GM19467 (cell line): ENCODE measurements at regions not wholly inside any gene's neighbourhood (a gene's known extent, or its start where the extent isn't known, plus 50 kb on each side); places are given as distances from the start of the nearest gene placed in this dataset.
"Not testable (repeated sequence)": the region's sequence is repeated elsewhere in the genome, so short reads cannot be mapped to it uniquely, and the experiment has no call there.

Source experiments
- ATAC-seq: cut with Tn5 transposase; IDR thresholded peaks from one replicate; pipeline ENCODE4 v1.9.1; 2021; ENCODE audit warnings: mild to moderate bottlenecking, moderate library complexity; ENCODE audit not compliant: unreplicated experiment

DNA sequence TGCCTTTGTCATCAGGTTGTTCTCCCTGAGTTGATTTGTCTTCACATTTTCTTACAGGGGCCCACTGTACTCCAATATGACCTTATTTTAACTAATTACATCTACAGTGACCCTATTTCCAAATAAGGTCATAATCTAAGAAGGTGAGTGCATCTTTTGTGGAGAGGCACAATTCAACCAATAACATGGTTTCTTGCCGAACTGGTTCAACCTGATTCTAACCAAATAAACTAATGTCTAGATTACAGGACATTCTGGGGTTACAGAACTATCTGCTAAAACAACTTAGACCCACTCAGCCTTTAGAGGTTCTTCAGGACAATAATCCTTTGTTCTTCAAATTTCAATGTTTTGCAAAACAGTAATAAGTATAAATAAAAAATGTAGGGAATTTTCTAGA lies 496.5 kb upstream of the SOX11 start:
- ATAC-seq = no peak

DNA sequence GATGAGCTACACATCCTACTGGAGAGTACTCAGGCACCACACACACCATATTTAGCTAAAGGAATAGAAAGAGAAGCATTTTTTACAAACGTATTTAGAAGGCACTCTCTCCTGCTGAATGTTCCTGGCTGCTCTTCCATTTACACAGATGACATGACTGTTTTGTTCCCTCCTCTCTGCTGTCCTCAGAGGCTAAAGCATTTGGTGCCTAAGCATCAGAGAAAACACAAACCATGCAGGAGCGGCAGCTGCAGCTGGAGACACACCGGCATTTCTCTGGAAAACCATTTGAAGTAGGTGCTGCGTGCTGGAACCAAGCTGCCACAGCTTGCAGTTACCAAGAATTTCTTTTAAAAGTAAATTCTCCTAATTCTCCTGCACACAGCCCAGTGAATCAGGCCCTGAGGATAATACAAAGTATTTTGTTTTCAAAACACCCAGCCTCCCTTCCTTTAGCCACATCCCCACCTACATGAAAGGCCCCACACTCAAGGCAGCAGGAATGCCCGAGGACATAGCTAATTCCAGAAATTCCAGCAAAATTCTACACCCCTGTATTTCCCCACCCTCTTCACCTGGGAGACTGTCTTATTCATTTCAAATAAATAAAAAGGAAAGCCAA lies 488.9 kb upstream of the SOX11 start:
- no peak for ATAC-seq

DNA sequence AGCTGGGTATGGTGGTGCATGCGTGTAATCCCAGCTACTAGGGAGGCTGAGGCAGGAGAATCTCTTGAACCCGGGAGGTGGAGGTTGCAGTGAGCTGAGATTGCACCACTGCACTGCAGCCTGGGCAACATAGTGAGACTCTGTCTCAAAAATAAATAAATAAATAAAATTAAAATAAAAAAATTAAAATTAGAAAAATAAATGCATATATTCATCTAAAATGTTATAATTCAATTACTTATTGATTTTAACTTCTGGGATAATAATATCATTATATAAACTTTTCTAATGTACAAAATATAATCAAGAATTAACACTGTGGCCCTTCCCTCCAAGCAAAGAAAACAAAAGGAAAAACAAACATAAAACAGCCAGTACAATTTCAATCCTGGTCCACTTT lies 485.4 kb upstream of the SOX11 start:
- ATAC-seq = not testable (repeated sequence)

DNA sequence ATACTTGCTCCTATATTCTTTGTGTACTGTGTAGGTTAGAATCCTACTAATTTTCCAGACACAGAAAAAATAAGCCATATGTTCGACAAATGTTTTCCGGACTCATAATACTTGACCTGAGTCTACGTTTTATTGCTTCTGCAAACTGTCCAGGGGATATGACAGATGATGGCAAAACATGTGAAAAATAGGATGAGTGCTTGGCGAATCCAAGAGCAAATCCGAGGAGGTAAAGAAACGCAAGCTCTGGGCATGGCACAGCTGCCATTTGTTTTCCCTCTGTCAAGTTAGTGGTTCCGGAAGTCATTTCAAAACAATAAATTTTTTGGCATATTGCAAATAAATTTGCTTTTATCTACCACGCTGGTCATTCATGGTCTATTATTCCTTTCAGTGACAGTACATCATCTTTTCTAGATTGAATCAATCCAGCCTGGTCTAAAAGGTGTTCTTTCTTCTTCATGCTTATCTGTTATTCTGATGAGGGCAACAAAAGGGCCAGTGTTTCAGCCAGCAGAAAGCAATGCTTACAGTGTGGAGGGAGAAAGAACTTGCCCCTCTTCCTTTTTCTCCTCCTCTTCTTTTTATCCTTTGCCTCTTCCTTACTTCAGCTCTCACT lies 476.1 kb upstream of the SOX11 start:
- ATAC-seq = no peak

DNA sequence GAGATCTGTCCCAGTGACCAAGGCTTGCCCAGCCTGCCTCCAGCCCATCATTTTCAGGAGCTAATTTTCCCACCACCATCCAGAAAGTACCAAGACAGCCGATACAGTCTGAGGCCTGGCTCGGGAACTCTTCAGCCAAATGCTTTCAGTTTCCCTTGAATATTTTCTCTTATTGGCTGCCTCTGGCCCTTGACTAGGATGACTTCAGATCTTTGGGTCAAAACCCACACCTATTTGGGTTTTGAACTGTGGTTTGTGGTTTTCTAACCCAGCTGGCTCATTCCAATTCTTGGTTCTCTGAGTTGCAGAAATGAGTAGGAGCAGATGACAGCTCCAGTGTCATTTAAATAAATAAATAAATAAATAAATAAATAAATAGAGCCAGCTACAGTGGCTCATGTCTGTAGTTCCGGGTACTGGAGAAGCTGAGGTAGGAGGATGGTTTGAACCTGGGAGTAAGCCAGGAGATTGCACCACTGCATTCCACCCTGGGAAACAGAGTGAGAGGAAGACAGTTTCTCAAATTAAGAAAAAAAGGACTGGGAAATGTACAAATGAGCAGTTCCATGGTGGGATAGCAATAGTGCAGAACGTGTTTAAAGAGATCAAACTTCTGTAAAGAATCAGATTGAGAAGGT lies 465.0 kb upstream of the SOX11 start:
- ATAC-seq = no peak

DNA sequence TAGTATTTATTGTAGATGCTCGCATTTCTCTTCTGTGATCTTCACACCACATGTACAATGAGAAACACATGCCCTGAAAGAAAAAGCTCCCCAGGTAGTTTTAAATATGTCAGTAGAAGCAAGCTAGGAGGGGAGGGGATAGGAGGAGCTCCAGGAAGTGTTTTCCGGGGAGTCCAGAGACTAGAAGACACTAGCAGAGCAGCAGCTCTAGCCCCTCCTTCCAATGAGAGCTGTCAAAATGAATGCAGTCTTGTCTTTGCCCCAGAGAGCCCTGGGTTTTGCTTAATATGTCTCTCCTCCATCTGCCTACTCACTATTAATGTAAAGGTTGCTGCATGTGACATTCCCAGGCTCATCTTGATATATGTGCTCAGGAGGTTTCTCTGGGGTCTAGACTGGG lies 462.6 kb upstream of the SOX11 start:
- no peak for ATAC-seq

DNA sequence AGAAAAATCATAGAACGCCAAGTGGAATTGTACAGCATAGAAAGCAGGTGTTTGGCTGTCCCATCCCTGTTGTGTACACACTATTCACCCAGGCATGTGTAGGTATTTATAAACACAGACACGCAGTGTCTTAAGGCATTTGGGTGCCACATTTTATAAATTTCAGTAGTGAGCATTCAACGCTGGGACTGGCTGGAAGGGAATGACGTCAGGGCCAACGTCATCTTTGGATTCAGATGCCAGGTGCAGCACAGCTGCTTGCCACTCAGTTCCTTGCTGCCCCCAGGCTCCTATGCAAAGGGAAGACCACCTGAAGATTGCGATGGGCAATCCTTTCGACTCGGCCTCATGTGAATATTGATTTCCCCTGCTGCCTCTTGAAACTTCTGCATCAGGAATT lies 461.7 kb upstream of the SOX11 start:
- ATAC-seq = no peak

DNA sequence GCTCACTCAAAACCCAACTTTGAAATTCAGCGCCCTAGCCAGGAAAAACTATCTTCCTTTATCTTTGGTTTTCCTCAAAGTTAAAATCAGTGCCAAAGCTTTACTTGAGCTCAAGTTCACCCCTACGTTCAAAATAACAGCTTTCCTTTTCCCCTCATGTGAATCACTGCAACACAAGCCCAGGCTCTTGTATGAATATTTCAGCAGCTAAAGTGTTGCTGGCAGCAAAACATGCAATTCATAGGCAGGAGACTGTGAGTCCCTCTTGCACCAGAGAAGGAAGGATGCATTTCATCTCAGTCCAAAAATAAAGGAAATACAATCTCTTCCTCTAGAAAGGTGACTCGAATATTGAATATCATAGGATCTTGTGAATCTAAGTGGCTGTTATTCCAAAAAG lies 461.3 kb upstream of the SOX11 start:
- no peak for ATAC-seq

DNA sequence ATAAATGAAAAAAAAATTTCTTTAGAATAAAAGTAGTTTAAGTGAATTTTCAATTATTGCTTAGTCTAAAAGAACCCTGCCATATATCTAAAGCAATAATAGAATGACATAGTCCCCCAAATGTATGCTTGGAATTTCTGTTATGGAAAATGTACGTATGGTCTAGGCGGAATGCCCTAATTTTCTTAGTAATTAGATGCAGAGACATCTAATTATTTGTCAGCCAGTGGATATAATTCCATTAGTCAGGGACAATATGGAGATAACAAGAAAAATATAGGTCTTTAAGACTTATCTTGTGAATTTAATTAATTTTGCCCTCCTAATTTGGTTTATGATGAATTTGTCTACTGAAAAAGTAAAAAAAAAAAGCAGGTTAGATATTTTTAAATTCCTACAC lies 460.9 kb upstream of the SOX11 start:
- ATAC-seq = no peak

DNA sequence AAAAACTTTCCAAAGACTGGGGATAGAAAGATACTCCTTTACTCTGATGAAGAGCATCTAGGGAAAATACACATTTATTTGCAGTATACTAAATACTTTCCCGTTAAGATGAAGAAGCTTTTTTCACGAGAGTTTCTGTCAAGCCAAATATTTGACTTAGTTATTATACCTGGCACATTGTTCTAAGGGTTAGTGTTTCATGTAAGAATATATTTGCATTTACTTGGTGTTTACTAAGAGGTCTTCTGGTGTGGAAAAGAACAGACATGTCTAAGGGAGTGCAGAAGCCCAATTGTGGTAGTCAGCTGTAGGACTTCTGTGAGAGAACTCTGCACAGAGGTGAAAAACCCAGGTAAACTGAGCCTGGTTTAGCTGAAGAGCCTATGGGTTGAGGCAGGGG lies 457.6 kb upstream of the SOX11 start:
- no peak for ATAC-seq

DNA sequence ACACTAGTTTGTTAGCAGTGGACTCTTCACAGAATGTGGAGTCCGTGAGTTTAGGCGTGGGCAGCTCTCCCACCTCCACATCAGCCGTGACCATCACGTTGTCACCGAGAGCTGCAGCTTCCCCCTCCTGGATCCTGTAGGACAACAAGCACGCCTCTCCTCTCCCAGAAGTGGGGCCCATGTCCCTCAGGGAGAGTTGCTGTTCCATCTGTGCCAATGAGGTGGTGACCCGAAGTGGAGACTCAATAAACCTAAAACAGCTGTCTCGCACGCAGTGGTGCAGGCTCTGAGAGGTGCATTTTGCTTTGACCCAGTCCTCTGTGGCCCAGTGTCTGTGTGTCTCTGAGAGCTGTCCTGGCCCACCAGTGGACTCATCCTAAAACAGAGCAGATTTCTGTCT lies 456.5 kb upstream of the SOX11 start:
- no peak for ATAC-seq

DNA sequence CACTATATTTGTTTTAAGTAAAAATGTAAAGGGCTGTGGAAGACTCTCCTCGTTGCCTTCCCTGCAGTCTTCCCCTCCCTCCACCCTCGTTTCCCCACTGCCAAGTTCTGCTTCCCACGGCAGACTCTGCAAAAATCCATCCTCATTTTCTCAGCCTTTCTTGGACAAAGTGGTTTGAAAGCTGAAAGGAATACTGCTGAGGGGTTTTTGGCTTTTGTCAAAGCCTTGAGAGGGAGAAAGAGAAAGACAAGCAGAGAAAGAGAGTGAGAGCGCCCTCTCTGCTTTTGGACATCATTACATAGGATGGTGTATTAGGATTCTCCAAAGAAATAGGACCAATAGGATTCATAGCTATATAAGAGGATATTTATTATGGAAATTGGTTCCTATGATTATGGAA lies 455.9 kb upstream of the SOX11 start:
- ATAC-seq = no peak

DNA sequence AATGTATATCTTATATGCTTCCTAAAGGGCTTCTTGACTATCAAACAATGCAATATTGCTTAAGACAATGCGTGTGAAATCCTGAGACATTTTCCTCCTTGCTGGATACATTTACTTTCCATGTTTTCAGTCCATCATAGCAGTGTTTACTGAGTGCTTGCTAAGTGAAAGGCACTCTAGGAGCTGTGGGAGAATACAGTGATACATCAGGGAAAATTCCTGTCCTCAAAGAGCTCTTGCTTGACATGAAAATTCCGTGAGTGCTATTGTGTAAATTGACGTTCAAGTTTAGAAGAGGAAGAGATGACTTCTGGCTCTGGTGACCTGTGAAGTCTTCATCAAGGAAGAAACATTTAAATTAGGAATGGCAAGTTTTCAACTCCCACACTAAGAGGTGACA lies 449.4 kb upstream of the SOX11 start:
- ATAC-seq = no peak

DNA sequence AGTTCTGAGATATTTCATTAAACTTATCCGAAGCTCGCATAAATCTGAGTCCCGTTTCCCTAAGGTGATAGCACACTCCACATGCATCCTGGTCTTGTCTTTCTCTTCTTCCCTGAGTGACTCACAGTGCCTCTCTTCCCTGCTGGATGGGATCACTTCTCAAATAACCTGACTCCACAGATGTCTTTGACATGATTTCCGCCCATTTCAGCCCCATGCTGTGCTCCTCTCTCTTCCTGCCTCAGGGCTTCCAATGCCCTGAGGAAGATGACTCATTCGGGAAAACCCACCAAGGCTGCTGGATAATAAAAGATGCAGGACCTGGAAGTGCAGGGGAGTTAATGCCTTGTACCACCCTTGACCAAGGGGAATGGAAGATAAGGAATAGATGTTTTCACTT lies 441.7 kb upstream of the SOX11 start:
- no peak for ATAC-seq

DNA sequence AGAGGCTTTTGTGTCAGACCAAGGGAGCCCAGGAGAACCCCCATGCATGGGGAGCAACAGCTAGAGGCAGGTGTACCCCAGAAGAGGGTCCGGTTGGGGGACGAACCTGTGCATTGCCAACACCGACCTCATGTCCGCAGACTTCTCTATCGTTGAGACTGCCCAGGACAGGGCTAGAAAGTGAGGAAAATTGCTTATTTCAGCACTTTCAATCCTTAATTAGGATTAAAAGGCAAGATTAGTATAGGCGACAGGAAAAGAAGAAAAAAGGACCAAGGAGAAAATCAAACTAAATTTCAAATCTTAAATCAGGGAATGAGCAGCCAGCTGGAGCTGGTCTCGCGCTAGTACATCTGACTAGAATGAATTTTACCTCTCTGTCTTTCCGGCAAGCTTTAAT lies 438.9 kb upstream of the SOX11 start:
- no peak for ATAC-seq

DNA sequence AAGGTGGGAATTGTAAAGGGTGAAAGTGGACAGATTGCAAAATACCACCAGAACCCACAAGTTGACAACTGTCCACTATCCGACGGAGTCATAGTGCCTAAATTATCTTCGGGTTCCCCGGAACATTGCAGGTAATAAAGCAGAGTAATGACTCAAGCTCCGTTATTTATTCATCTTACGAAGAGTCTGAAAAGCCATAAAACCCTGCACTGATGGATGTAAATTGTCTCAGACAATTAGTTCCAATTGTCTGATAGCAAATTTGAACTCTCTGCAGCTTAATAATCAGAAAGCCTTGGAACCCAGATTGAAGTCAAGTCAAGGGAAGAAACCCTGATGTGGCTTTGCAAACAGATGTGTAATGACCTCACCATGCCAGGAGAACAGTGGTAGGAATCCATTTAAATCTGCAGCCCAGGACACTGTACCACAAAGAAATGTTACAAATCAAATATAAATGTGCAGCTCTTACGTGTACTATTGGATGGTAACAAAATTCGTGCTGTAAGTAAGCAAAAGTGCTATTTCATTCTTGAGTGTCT lies 437.3 kb upstream of the SOX11 start:
- ATAC-seq = no peak

DNA sequence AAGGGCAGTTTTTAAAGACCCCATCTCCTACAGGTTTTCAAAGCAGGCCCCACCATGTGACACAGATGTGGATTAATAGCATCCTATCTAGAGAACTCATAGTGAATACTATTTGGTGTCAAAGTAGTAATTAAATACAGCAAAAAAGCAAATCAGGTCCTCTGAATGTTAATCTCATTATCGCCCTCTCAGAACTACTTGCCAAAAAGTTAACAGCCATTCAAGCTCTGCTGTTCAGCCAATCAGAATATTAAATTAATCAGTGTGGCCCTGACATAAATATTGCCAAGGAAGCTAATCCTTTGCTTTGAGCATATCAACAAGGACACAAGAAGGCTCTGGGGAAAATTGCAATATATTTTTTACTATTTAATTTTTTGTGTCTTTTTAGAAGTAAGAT lies 428.9 kb upstream of the SOX11 start:
- ATAC-seq = no peak

DNA sequence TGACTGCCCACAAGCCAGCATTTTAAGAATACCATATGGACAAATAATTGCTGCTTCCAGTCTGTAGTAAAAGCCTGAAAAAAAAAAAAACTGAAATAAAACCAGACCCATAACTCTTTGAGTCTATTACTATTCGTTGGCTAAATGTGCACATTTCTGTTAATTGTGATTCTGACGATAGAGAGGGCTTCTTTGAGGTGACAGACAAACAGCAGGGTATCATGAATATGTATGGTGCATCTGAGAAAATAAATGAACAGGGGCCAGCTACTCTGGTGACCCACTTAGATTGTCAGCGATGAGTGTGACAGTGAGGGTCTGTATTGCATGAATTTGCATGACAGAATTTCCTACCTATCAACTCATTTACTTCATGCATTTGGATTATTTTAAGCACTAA lies 427.8 kb upstream of the SOX11 start:
- ATAC-seq = no peak

DNA sequence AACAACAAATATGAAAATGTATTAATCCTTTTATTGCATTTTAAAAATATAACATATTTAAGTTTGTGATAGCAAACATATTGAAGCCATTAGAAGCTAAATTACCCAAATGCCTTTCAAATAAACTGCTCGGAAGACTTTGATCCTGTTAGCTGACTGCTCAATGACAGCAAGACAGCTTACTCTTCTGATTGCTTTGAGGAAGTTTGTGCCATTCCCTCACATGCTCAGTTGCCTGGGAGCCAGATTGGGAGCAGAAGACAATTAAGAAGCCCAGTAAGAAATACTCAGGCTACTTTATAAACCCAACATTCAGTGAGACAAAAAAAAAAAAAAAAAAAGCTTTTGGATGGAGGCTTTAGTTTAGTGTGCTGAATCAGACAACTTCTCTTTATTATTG lies 407.1 kb upstream of the SOX11 start:
- ATAC-seq = no peak

DNA sequence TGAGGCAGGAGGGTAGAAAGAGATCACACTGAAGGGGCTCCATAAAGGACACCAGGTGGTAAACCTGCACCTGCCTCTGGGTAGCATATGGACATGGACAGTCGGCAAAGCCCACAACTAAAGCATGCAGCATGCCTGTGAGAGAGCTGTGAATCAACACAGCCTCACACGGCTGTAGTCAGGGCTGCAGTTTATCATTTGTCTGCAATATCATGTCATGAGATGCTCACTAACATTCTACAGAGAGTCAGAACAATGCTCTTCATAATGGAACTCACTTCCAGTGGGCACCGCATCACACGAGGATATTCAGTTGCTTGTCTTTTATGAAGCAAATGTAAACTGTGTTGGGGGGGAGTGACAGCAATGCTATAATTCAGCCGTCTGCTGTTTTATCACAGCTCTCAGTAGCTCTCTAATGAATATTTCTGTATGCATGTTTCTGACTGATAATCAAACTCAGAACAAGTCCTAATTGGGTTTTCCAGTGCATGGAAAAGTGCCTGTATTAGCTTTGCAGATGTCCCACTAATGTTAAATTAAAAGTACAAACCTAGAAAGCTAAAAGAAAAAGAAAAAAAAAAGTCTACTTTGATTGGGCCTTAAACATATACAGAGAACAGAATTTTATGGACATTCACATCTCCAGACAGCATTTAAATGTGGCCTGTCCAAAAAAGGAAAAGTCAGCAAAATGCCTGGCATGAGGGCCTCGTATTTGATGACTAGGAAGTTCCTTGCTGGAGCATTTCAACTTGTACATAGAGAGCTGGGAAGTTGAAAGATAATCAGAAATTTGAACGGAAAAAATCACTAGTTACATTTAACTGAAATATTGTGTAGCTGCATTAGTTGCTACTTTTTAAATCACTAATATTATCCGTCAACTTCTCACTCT lies 406.1 kb upstream of the SOX11 start:
- ATAC-seq = no peak

DNA sequence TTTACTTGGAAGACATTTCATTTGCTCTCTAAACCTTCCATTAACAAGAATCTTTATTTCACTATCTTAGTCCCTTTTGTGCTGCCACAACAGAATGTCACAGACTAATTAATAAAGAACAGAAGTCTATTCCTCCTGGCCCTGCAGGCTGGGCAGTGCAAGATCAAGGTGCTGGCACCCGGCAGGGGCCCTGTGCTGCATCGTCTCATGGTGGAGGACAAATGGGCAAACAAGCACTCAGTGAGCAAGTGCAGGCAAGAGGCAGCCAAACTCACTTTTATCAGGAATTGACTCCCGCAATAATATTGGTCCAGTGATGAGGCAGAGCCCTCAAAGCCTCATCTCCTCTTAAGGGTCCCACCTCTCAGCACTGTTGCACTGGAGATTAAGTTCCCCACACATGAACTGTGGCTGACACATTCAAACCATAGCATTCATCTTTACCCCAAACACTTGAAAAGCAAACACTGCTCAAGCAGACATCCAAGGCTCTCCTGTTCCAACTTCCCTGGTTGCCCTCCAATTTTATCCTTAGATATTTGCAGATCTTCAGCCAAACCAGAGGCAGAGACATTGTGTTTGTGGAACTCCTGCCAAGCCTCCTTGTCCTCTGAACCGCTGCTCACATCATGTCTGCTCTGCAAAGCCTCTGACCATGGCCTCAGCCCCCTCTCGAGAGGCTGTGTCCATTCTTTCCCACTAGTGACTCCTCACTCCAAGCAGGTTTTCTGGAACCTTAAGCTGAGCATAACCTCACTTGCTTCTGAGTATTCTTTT lies 404.4 kb upstream of the SOX11 start:
- no peak for ATAC-seq
